22Rv1 (cell line): ENCODE measurements at regions not wholly inside any gene's neighbourhood (a gene's known extent, or its start where the extent isn't known, plus 50 kb on each side); places are given as distances from the start of the nearest gene placed in this dataset.

ENCODE experiments used
- H3K27ac ChIP-seq: fragments of 450-650 bp; 2 replicates; pipeline ENCODE4 v1.5.1; 2017
- ZFX ChIP-seq: fragments of 450-650 bp; IDR thresholded peaks from 2 replicates; pipeline ENCODE4 v1.6.1; 2017; ENCODE audit warnings: antibody characterized with exemption, borderline replicate concordance
- TF ChIP-seq, protein P1 (sequence below): fragments of 450-650 bp; IDR thresholded peaks from 2 replicates; pipeline ENCODE4 v1.5.1; 2017; ENCODE audit warnings: mild to moderate bottlenecking

- no peak overlapping the region for H3K27ac ChIP-seq
- TF ChIP-seq, protein P1, sequence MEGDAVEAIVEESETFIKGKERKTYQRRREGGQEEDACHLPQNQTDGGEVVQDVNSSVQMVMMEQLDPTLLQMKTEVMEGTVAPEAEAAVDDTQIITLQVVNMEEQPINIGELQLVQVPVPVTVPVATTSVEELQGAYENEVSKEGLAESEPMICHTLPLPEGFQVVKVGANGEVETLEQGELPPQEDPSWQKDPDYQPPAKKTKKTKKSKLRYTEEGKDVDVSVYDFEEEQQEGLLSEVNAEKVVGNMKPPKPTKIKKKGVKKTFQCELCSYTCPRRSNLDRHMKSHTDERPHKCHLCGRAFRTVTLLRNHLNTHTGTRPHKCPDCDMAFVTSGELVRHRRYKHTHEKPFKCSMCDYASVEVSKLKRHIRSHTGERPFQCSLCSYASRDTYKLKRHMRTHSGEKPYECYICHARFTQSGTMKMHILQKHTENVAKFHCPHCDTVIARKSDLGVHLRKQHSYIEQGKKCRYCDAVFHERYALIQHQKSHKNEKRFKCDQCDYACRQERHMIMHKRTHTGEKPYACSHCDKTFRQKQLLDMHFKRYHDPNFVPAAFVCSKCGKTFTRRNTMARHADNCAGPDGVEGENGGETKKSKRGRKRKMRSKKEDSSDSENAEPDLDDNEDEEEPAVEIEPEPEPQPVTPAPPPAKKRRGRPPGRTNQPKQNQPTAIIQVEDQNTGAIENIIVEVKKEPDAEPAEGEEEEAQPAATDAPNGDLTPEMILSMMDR: no peak
- TF ChIP-seq ZFX: no peak
Measured at GRCh38 chr3:146888176-146888575, 283.0 kb upstream of the PLSCR5 start.

GRCh38 chr3:146884721-146885120, 279.6 kb upstream of the PLSCR5 start:
- TF ChIP-seq, protein P1: no peak
- no peak for TF ChIP-seq ZFX
- H3K27ac ChIP-seq: no peak overlapping the region

GRCh38 chr3:146884296-146884695, 279.1 kb upstream of the PLSCR5 start:
- H3K27ac ChIP-seq: no peak overlapping the region
- TF ChIP-seq, protein P1: no peak
- TF ChIP-seq ZFX: no peak

DNA sequence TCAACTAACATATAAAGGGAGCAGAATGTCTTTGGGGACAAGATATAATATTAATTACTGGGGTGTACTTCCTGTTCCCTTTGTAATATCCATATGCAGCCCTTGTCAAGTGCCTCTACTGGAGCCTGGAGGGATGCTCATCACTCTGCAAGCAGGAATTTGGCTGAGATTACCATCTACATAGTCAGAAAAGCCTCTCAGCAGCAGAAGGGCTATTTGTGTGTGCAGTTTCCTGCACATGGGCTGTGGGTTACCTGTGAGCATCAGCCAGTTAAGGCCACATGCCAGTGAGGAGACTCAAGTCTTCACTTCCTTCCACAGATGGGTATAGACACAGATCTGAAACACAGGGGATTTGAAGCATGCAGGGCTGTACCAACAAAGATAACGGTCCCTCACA, 278.1 kb upstream of the PLSCR5 start:
- TF ChIP-seq, protein P1: no peak
- TF ChIP-seq ZFX: no peak
- no peak overlapping the region for H3K27ac ChIP-seq

DNA sequence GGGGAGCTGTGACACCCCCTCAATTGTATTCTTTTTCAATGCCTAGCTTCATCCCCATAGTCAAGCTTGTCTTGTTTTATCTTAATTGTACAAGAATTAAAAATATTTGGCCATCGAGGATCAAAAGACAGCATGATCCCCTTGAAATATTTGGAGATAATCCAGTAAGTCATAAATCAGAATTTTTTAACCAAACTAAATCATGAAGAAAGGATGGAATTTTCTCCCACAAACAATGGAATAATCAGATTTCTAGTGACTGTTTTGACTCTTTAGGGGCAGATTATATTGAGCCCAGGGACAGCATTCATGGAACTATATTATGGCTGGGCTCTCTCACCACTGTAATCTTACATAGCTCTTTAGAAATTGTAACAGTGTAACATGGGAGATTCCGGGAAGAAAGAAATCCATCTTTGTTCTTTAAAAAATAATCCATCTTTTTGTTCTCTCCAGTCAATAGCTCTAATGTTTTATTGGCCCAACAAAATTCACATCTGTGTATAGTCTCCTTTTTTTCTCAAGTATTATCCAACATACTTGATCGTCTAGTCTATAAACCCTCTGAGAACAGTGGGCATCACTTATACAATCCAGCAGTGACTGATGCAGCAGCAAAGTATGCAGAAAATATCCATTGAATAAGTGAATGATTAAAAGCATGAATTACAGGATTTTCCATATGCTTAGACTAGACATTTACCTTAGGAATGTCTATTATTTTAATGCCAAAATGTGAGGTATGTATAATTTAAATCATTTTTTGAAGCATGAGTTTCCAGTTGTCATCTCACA, 277.0 kb upstream of the PLSCR5 start:
- no peak for TF ChIP-seq ZFX
- TF ChIP-seq, protein P1: no peak
- no peak overlapping the region for H3K27ac ChIP-seq

DNA sequence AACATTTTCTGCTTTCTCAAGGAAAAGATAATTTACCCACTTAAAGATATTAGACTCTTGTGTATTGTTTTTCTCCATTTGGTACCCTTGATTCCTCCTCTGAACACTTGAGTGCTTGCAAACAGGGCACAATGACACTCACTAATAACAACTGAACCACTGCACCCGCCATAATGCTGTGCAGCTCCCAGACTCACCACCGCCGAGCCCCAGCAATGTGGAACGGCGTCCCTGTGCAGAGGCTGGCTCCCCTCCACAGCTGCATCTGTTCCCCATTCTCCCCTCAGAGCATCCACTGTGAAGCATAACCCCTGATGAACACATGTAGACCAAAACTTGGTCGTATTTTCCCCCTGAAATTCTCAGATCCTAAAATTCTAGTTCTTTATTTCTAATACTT, 276.2 kb upstream of the PLSCR5 start:
- no peak for TF ChIP-seq ZFX
- TF ChIP-seq, protein P1: no peak
- no peak overlapping the region for H3K27ac ChIP-seq

GRCh38 chr3:146873748-146874147, 268.6 kb upstream of the PLSCR5 start:
- TF ChIP-seq, protein P1: no peak
- TF ChIP-seq ZFX: no peak
- no peak overlapping the region for H3K27ac ChIP-seq
